Medulla oblongata (tissue), 1 donor: ENCODE measurements at regions not wholly inside any gene's neighbourhood (a gene's known extent, or its start where the extent isn't known, plus 50 kb on each side); places are given as distances from the start of the nearest gene placed in this dataset.

Source experiments
- DNase-seq: peaks from one replicate; pipeline ENCODE4 v3.0.0-alpha.2; 2015; ENCODE audit errors: extremely low spot score

- DNase-seq: no peak
Measured at GRCh38 chr13:64455124-64455523, 2775.0 kb downstream of the PCDH9 start.

DNA sequence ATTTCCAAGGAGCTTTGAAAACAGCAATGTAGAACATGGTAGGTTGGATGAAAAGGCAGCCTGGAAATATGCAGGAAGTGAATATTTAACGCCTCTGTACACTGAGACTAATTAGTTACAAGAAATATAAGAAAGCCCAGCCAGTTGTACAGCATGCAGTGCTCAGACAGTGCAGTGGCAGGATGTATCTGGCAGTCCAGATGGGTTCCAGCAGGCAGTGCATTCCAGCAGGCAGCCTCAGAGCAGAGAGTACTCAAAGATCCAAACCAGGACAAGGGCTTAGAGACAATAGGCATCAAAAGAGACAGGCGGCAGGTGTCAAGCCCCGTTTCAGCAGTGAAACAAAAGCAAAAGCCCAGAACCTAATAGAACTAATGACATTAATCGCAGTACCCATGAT, 2776.3 kb downstream of the PCDH9 start:
- no peak for DNase-seq

- DNase-seq: no peak
Measured at GRCh38 chr13:64446372-64446771, 2783.8 kb downstream of the PCDH9 start.

DNA sequence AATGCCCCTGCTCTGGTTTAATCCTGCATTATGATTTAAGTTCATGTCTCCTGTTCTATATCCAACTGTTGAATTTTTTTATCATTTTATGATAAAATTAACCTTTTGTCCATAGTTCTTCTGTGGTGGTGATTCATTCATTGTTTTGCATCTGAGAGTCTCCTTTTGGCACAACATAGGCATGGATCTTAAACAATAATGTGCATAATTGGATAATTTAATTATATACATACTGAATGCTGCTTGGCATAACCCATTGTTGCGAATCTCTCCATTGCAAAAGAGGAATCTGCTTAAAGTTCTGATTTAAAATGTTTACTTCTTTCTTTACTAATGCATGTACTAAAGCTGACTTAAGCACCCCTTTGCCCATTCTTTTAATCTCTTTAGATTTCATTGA, 2788.4 kb downstream of the PCDH9 start:
- no peak for DNase-seq

DNA sequence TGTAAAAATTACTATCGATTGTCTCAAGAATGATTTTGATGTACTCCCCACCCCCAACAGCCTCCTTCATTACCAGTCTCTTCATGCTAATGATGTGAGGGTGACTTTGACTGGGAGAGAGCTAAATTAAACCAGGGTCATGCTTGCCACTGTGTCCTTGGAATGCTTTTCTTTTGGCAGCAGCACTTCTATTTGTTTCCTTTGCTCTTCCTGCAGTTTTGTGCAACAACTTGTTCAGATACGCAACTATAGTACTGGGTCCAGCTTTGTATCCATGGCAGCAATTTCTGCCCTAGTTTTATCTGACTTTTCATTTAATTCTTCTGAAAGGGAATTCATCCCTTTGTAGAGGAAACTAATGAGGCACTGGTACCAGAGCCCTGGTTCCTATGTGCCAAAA, 2792.1 kb downstream of the PCDH9 start:
- peak; percentile 34 for DNase-seq

- DNase-seq: no peak
Measured at GRCh38 chr13:64429691-64430090, 2800.4 kb downstream of the PCDH9 start.

DNA sequence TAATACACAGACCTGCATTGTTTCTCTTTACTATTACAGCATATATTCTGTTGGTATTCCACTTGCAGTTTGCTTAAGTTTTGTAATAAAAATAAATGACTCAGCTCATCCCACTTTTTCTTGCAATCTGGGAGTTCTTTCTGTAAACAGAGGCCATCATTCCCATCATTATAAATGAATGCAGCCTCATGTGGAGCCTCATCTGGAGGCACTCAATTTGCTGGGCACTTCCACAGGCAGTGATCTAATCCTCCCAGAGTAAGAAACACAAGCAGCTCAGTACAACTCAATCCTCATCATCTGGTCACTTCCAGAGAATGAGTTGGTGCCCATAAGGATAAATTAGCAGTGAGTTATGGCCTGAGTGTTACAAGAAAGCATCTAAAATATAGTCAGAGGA, 2801.9 kb downstream of the PCDH9 start:
- no peak for DNase-seq

DNA sequence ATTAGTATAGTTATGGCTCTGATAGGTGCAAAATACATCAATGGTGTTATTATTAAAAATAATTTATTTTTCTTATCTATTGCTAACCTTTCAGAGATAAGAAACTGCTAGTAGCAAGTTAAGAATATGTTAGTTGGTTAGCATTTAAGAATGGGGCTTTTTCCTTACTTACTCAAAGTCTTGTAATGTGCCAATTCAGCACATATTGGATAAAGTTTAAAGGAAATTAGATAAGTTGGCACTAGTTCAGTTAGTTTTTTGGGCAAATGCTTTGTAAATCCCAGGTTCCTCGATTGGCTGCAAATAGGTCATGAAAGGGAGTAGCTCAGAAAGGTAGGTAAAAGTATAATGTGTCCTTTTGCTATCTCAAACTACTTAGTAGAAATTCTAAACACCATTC, 2806.7 kb downstream of the PCDH9 start:
- DNase-seq: no peak

GRCh38 chr13:64420181-64420580, 2810.0 kb downstream of the PCDH9 start:
- no peak for DNase-seq

DNA sequence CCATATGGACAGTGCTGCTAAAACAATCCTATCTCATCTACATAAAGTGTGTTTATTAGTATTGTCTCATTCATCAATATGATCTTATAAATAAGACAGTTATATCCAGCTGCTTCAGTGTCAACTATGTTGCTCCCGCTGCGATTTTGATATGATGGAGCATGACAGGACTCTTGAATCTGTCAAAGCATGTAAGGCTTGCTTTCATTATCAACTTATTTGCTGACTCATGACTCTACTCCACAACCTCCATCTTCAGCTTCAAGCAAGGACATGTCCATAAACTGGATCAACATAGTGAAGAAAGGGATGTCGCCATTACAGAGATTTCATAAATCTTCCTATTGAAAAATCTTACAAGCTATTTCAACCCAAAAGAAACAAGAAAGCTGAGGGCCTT, 2812.6 kb downstream of the PCDH9 start:
- DNase-seq: no peak

DNA sequence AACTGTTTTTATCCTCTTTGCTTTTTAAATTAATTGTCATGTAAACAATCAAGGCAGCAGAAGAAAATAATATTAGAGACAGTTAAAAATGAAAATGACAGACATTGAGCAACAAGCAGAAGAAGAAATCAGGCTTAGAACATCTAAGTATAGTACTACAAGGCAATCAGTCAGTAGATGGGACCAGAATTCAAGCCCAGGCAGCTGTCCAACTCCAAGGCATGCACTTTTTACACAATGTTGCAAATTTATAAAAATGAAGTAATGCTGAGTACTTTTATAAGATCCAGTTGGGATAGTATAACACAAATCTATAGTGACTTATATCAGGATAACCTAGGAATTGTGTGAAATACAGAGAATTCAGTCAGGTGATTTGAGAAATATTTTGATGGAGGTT, 2815.8 kb downstream of the PCDH9 start:
- DNase-seq: no peak

DNA sequence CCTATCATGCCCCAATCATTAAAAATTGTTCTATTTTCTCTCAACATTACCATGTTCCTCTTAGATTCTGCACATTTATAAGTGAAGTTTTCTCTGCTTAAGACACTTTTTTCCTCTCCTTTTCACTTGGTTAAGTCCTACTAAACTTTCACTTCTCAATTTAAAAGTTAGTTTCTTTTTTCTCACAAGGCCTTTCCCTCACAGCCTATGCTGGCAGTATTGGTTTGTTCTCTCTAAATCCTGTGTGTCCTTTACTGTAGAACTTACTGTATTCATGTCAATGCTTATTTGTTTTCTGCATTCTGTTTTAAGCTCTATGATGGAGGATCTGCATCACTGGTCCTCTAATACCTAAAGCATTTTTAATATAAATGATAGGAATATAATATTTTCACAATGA, 2816.6 kb downstream of the PCDH9 start:
- DNase-seq: no peak

DNA sequence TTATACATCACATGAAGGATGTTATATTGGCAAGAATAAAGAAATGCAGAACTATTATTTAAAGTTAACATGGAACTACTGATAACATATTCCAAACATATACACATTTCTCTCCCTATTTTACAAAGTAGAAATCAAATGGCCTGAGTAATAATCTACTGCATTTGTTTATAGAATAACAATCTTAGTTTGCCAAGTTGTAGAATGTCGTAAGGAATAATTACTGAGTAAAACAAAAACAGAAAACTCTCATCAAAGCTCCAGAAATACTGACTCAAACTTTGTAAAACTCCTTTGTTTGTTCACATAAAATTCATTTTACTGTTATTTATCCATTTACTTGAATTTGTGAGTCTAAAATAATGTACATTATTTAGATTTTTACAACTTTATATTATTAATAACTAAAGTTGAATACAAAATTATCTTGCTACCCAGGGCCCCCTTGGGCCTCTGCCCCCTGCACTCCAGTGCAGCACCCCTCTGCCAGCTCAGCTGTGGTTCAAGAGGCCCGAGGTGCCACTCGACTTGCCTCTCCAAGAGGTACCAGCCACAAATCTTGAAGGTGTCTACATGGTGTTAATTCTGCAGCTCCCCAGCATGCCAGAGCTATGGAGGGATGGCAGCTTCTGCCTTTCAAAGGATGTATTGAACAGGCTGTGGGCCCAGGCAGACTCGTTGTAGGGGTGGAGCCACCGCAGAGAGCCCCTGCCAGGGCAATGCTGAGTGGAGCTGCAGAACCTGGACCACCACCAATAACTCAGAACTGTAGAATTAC, 2819.7 kb downstream of the PCDH9 start:
- DNase-seq: no peak

- no peak for DNase-seq
Measured at GRCh38 chr13:64397701-64398100, 2832.4 kb downstream of the PCDH9 start.

DNA sequence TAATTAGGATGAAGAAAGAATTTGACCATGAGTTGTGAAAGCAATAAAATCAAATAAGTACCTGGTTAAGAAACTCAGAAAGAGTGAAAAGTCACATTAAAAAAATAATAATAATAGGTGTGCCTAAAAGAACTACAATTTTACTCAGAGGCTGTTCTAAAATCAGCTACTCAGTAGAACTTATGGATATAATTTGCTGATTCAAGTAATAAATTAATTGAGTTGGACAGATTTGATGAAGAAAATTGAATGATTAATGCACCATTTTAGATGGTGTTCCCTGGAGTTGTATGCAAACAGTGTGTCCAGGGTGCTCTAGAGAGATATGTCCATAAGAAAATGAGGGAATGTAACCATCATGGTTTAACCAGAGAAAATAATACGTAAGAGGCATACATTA, 2852.5 kb downstream of the PCDH9 start:
- no peak for DNase-seq

GRCh38 chr13:64371461-64371860, 2858.7 kb downstream of the PCDH9 start:
- DNase-seq: no peak

GRCh38 chr13:64371045-64371444, 2859.1 kb downstream of the PCDH9 start:
- DNase-seq: no peak

GRCh38 chr13:64369121-64369520, 2861.0 kb downstream of the PCDH9 start:
- no peak for DNase-seq

DNA sequence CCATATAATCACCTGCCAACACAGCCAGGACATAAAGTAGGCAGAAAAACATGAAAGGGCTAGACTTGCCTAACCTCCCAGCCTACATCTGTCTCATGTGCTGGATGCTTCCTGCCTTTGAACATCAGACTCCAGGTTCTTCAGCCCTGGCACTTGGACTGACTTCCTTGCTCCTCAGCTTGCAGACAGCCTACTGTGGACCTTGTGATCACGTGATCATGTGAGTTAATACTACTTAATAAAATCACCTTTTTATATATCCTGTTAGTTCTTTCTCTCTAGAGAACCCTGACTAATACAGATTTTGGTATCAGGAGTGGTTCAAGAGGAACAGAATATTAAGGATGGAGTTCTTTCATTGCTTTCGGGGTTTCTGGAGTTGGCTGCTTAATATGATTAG, 2867.6 kb downstream of the PCDH9 start:
- DNase-seq: no peak

- no peak for DNase-seq
Measured at GRCh38 chr13:64347664-64348063, 2882.5 kb downstream of the PCDH9 start.

GRCh38 chr13:64339373-64340063, 2890.6 kb downstream of the PCDH9 start:
- DNase-seq: no peak

- DNase-seq: no peak
Measured at GRCh38 chr13:64338671-64339070, 2891.5 kb downstream of the PCDH9 start.

GRCh38 chr13:64333888-64334287, 2896.2 kb downstream of the PCDH9 start:
- no peak for DNase-seq

DNA sequence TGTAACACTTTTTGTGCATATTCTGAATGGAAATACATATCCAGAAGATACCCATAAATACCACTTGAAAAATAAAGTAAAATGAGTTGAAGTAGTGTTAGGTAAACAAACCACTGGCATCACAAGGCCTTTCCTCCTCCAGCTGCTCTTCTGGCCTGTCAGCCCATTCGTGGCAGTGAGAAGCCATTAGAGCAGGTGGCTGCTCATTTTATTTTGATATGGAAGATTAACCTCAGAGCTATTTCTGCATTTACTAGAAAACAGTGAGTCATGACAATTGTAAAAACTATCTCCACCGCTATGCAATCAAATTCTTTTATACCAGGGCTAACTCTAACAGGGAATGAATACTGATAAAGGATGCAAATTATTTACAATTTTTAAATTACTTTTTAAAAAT, 2898.1 kb downstream of the PCDH9 start:
- no peak for DNase-seq
